Vagina (tissue), 2 donors: ENCODE measurements at regions not wholly inside any gene's neighbourhood (a gene's known extent, or its start where the extent isn't known, plus 50 kb on each side); places are given as distances from the start of the nearest gene placed in this dataset.
"Not testable (repeated sequence)": the region's sequence is repeated elsewhere in the genome, so short reads cannot be mapped to it uniquely, and the experiment has no call there.

Source experiments
- DNase-seq, 2 donors: peaks; one replicate each; pipeline ENCODE4 v3.0.0-alpha.2; 2017; ENCODE audit errors: extremely low spot score in 2 of 2
- H3K27ac ChIP-seq: fragments of 200-600 bp; sonication (generic); one replicate; pipeline ENCODE4 v1.5.1; 2019
- H3K27me3 ChIP-seq: fragments of 200-600 bp; sonication (generic); one replicate; pipeline ENCODE4 v1.5.1; 2019
- H3K36me3 ChIP-seq, 2 donors: fragments of 200-600 bp; sonication (generic); one replicate each; pipeline ENCODE4 v1.5.1; 2017 to 2019
- H3K4me1 ChIP-seq: fragments of 200-600 bp; sonication (generic); one replicate; pipeline ENCODE4 v1.5.1; 2019
- H3K4me3 ChIP-seq, 2 donors: fragments of 200-600 bp; sonication (generic); 1 replicate in 1 of 2; 2 replicates in 1 of 2; pipeline ENCODE4 v1.5.1; 2016 to 2019
- H3K9me3 ChIP-seq: fragments of 200-600 bp; sonication (generic); one replicate; pipeline ENCODE4 v1.5.1; 2019
- CTCF ChIP-seq, 3 experiments: fragments of 450-650 bp in 2 of 3; fragments of 200-600 bp in 1 of 3; sonication (generic) in 1 of 3; IDR thresholded peaks; one replicate each; pipeline ENCODE4 v1.5.1; 2017 to 2019; ENCODE audit warnings: antibody characterized with exemption in 3 of 3, mild to moderate bottlenecking in 2 of 3, moderate library complexity in 2 of 3
- POLR2A ChIP-seq, 2 donors: fragments of 450-650 bp; IDR thresholded peaks; one replicate each; pipeline ENCODE4 v1.6.1; 2017; ENCODE audit warnings: antibody characterized with exemption in 2 of 2, mild to moderate bottlenecking in 2 of 2, moderate library complexity in 2 of 2
- POLR2AphosphoS5 ChIP-seq, 2 donors: sonication (generic); formaldehyde crosslinking; IDR thresholded peaks; one replicate each; pipeline ENCODE4 v1.9.0; 2017; ENCODE audit warnings: antibody characterized with exemption in 2 of 2, mild to moderate bottlenecking in 2 of 2, low read depth in 1 of 2; ENCODE audit not compliant: insufficient read depth in 1 of 2
- intact Hi-C: fragments of 100-400 bp; cut with DNase I; formaldehyde crosslinking; loops from one replicate; pipeline ENCODE4 v1.15.1; 2023

GRCh38 chr9:73327149-73327548, 175.5 kb downstream of the ANXA1 start:
- Histone ChIP-seq H3K9me3 (no peaks in the 10 kb centered on the region), H3K36me3 (no peaks in the 10 kb centered on the region), H3K4me1 (no peaks in the 10 kb centered on the region), H3K27ac (no peak overlapping the region), H3K4me3 (no peak overlapping the region), H3K27me3 (no peaks in the 10 kb centered on the region)
- DNase-seq = no peak
- intact Hi-C loops = no loop called here
- TF ChIP-seq POLR2AphosphoS5 (IDR thresholded peaks at IDR 0.05; ENCODE audit: insufficient read depth in 1 of 2, low read depth in 1 of 2) (no peak), CTCF (IDR thresholded peaks at IDR 0.05) (no peak), POLR2A (IDR thresholded peaks at IDR 0.05) (no peak)

GRCh38 chr9:73337182-73337581, 185.5 kb downstream of the ANXA1 start:
- H3K36me3 ChIP-seq, DNase-seq, intact Hi-C loops, H3K27ac ChIP-seq, H3K4me3 ChIP-seq, H3K27me3 ChIP-seq, H3K9me3 ChIP-seq, H3K4me1 ChIP-seq: not testable (repeated sequence)

- H3K27me3 ChIP-seq = no peaks in the 10 kb centered on the region
- TF ChIP-seq CTCF (IDR thresholded peaks at IDR 0.05) (no peak), POLR2AphosphoS5 (IDR thresholded peaks at IDR 0.05; ENCODE audit: insufficient read depth in 1 of 2, low read depth in 1 of 2) (no peak), POLR2A (IDR thresholded peaks at IDR 0.05) (no peak)
- H3K27ac ChIP-seq = no peak overlapping the region
- no peaks in the 10 kb centered on the region for H3K36me3 ChIP-seq
- no peaks in the 10 kb centered on the region for H3K4me1 ChIP-seq
- H3K4me3 ChIP-seq = no peak overlapping the region
- no peaks in the 10 kb centered on the region for H3K9me3 ChIP-seq
- intact Hi-C loops = no loop called here
- no peak for DNase-seq
Observed at GRCh38 chr9:73344060-73344459, 192.4 kb downstream of the ANXA1 start.

- Histone ChIP-seq H3K4me3 (no peak overlapping the region), H3K36me3 (no peaks in the 10 kb centered on the region), H3K4me1 (no peaks in the 10 kb centered on the region), H3K27ac (no peak overlapping the region), H3K27me3 (no peaks in the 10 kb centered on the region), H3K9me3 (no peaks in the 10 kb centered on the region)
- intact Hi-C loops = no loop called here
- TF ChIP-seq POLR2AphosphoS5 (IDR thresholded peaks at IDR 0.05; ENCODE audit: insufficient read depth in 1 of 2, low read depth in 1 of 2) = no peak
- TF ChIP-seq POLR2A (IDR thresholded peaks at IDR 0.05) = no peak
- TF ChIP-seq CTCF (IDR thresholded peaks at IDR 0.05) = no peak
- no peak for DNase-seq
Observed at GRCh38 chr9:73347123-73347522, 195.5 kb downstream of the ANXA1 start.

GRCh38 chr9:73347720-73348119, 196.1 kb downstream of the ANXA1 start:
- no peaks in the 10 kb centered on the region for H3K27me3 ChIP-seq
- intact Hi-C loops = no loop called here
- H3K4me3 ChIP-seq = no peak overlapping the region
- no peaks in the 10 kb centered on the region for H3K9me3 ChIP-seq
- H3K4me1 ChIP-seq = no peaks in the 10 kb centered on the region
- H3K36me3 ChIP-seq = no peaks in the 10 kb centered on the region
- no peak for DNase-seq
- H3K27ac ChIP-seq = no peak overlapping the region
- TF ChIP-seq POLR2AphosphoS5 (IDR thresholded peaks at IDR 0.05; ENCODE audit: insufficient read depth in 1 of 2, low read depth in 1 of 2) (no peak), POLR2A (IDR thresholded peaks at IDR 0.05) (no peak), CTCF (IDR thresholded peaks at IDR 0.05) (no peak)

- TF ChIP-seq POLR2AphosphoS5 (IDR thresholded peaks at IDR 0.05; ENCODE audit: insufficient read depth in 1 of 2, low read depth in 1 of 2) (no peak), CTCF (IDR thresholded peaks at IDR 0.05) (no peak), POLR2A (IDR thresholded peaks at IDR 0.05) (no peak)
- H3K27ac ChIP-seq = no peak overlapping the region
- H3K4me3 ChIP-seq = no peak overlapping the region
- intact Hi-C loops = no loop called here
- H3K36me3 ChIP-seq = no peaks in the 10 kb centered on the region
- no peaks in the 10 kb centered on the region for H3K27me3 ChIP-seq
- no peaks in the 10 kb centered on the region for H3K9me3 ChIP-seq
- DNase-seq = no peak
- H3K4me1 ChIP-seq = no peaks in the 10 kb centered on the region
Observed at GRCh38 chr9:73348471-73348870, 196.8 kb downstream of the ANXA1 start.
